Right renal cortex interstitium (tissue), 3 donors: ENCODE measurements at regions not wholly inside any gene's neighbourhood (a gene's known extent, or its start where the extent isn't known, plus 50 kb on each side); places are given as distances from the start of the nearest gene placed in this dataset.

Experiments
- DNase-seq, 3 donors: peaks; one replicate each; pipeline ENCODE4 v3.0.0-alpha.2; 2013; ENCODE audit warnings: low read depth in 3 of 3, low spot score in 2 of 3

DNA sequence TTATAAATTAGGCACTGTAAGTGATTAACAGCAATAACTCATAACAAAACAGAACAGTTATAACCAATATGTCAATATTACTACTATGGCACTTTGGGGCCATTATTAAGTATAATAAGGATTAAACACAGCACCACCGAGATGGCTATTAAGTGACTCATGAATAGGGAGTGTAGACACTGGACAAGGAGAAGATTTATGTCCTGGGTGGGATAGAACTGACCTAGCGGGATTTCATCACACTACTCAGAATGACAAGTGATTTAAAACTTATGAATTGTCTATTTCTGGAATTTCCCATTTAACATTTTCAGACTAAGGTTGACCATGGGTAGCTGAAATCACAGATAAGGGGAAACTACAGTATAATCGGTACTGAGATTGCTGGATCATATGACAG, 79.0 kb upstream of the SLC7A1 start:
- no peak for DNase-seq

DNA sequence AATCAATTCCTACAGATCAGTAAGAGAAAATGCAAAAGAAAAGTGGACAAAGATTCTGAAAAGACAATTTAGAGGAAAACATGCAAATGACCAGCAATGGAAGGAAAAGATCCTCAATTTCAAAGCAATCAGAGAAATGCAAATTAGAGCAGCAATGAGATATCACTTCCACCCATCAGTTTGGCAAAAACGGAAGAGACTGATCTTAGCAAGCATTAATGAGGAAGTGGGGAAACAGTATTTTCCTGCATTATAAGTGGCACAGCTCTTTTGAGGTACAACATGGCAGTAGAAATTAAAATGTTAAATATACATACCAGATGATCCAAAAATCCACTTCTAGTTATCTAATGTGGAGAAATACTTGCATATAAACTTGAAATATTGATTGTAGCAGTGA, 69.1 kb upstream of the SLC7A1 start:
- DNase-seq, result no peak

DNA sequence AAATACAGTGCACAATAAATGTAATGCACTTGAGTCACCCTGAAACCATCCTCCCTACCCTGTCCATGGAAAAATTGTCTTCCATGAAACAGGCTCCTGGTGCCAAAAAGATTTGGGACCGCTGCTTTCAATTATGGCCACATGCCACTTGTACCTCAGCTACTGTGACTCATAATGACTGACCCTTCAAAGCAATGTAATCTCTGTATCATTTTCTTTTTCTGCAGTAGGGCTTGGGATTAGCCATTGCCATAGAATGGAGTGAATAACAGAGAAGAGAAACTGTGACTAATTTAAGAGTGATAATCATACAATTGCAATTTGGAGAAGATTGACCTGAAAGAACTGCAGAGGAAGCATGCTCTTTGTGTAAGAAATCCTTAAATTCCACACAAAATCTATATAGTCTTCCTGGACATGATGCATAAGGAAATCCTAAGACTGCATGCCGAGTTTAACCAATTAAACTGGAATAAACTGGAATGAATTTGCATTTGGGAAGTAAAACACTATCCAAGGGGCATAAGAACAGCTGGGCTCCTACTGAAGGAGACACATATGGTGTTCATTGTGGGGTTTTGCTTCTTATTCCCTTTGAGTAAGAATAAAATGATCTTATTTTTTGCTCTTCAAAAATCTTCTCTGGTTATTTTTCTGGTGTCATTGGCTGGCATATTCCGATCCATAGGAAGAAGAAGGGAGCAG, 59.5 kb upstream of the SLC7A1 start:
- no peak for DNase-seq

DNA sequence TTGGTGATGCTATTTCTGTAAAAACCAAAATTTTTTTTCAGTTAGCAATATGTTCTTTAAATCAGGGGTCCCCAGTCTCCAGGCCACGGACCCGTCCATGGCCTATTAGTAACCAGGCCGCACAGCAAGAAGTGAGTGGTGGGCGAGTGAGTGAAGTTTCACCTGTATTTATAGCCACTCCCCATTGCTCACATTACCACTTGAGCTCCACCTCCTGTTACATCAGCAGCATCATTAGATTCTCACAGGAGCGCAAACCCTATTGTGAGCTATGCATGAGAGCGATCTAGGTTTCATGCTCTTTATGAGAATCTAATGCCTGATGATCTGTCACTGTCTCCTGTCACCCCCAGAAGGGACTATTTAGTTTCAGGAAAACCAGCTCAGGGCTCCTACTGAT, 58.9 kb upstream of the SLC7A1 start:
- DNase-seq, result no peak

DNA sequence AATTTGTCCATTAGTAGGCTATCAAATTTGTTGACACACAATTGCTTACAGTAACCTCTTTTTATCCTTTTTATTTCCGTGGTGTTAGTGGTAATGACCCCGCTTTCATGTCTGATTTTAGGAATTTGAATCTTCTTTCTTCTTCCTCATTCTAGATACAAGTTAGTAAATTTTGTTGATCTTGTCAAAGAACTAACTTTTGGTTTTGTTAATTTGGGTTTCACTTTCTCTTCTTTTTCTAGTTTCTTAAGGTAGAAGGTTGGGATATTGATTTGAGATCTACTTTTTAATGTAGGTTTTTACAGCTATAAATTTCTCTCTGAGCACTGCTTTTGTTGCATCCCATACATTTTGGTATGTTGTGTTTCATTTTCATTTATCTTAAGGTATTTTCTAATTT, 53.3 kb upstream of the SLC7A1 start:
- no peak for DNase-seq
